ENCODE measurements at regions not wholly inside any gene's neighbourhood (a gene's known extent, or its start where the extent isn't known, plus 50 kb on each side); places are given as distances from the start of the nearest gene placed in this dataset.

GRCh38 chr4:114752391-114753165 is 154.0 kb downstream of the UGT8 start:
- H4K8ac ChIP-seq (ENCODE audit: low read depth in 2 of 2, low read length in 2 of 2) = no peak overlapping the region
- intact Hi-C loops (cut with micrococcal nuclease) = no loop called here
- dilution Hi-C loops (cut with HindIII; ENCODE audit: low sequenced_read_pairs, unreplicated experiment) = no loop called here
- DNase-seq = no peak
- H3K4ac ChIP-seq (ENCODE audit: low read depth, low read length) = no peak overlapping the region
- H3K4me3 ChIP-seq (ENCODE audit: insufficient read depth, low read depth, low read length) = no peak overlapping the region
- H3K4me2 ChIP-seq (ENCODE audit: low read depth, low read length) = no peak overlapping the region
- WGBS, 2 experiments (ENCODE audit: extremely low coverage in 2 of 2, insufficient read length in 1 of 2) = 38% methylated on average over 2 of the region's 8 CpGs; no CpG with 5 or more reads in 1 of the 2 experiments
- TF ChIP-seq CEBPB (IDR thresholded peaks at IDR 0.05; ENCODE audit: low read depth, low read length) (no peak), RFX5 (IDR thresholded peaks at IDR 0.05; ENCODE audit: low read depth, low read length) (no peak), ELK1 (IDR thresholded peaks at IDR 0.05; ENCODE audit: borderline replicate concordance, low read depth, low read length) (no peak), BHLHE40 (IDR thresholded peaks at IDR 0.05; ENCODE audit: low read depth, low read length) (no peak), MAZ (IDR thresholded peaks at IDR 0.05; ENCODE audit: borderline replicate concordance, low read depth, low read length) (no peak), MXI1 (IDR thresholded peaks at IDR 0.05; ENCODE audit: borderline replicate concordance, low read depth, low read length) (no peak), CTCF (conservative IDR thresholded peaks at IDR 0.05; ENCODE audit: low read depth, low read length) (no peak), USF2 (IDR thresholded peaks at IDR 0.05; ENCODE audit: low read depth, low read length) (no peak), RCOR1 (IDR thresholded peaks at IDR 0.05; ENCODE audit: insufficient replicate concordance, low read length) (no peak)
- no peaks in the 10 kb centered on the region for H3K4me1 ChIP-seq (ENCODE audit: control insufficient read depth, insufficient read depth, low read length)
- H4K91ac ChIP-seq (ENCODE audit: insufficient read depth, low read depth, low read length) = no peak overlapping the region
- ChIA-PET CTCF (interaction anchor here (0.6 kb wide), 1 partner anchor 1940 kb away, joined by 4 read pairs; no protein-coding TSS in a partner anchor), POLR2A (ENCODE audit: unreplicated experiment) (no interaction called here)
- no peak overlapping the region for H2AFZ ChIP-seq (replicated peaks; ENCODE audit: low read length, poor library complexity)
- H2BK120ac ChIP-seq (ENCODE audit: low read depth, low read length) = no peak overlapping the region
- no peak overlapping the region for H2BK15ac ChIP-seq (ENCODE audit: low read depth, low read length)
- no peaks in the 10 kb centered on the region for H3K27me3 ChIP-seq (ENCODE audit: control insufficient read depth, insufficient read depth, low read length)
- in situ Hi-C loops (cut with MboI; ENCODE audit: low sequenced_read_pairs) = no loop called here
- no peak for ATAC-seq (ENCODE audit: low read depth)
- no peaks in the 10 kb centered on the region for H3K79me1 ChIP-seq (ENCODE audit: low read depth in 1 of 2, low read length in 2 of 2)
- no peaks in the 10 kb centered on the region for H3K9me1 ChIP-seq (ENCODE audit: insufficient read depth, low read length)
- H2BK20ac ChIP-seq (ENCODE audit: low read depth, low read length) = no peak overlapping the region
- no peak overlapping the region for H2AK9ac ChIP-seq (replicated peaks; ENCODE audit: low read depth, low read length, poor library complexity)
- no peak overlapping the region for H3K23ac ChIP-seq (ENCODE audit: low read depth, low read length)
- H3K18ac ChIP-seq (ENCODE audit: low read depth, low read length) = no peak overlapping the region
- H3K9ac ChIP-seq (ENCODE audit: low read depth, low read length) = no peak overlapping the region
- no TSS peak for BruUV-seq (replicated peaks)
- H3K9me3 ChIP-seq (ENCODE audit: control insufficient read depth, insufficient read depth, low read length) = no peaks in the 10 kb centered on the region
- no peak overlapping the region for H3K14ac ChIP-seq (replicated peaks; ENCODE audit: low read depth, low read length)
- H3K56ac ChIP-seq (ENCODE audit: extremely low read depth, insufficient read depth, low read length) = no peak overlapping the region
- H4K20me1 ChIP-seq (ENCODE audit: insufficient read depth, low read length) = no peaks in the 10 kb centered on the region
- H3K27ac ChIP-seq (ENCODE audit: insufficient read depth, low read length) = no peak overlapping the region
- no peak overlapping the region for H2BK5ac ChIP-seq (ENCODE audit: low read depth, low read length, poor library complexity, severe bottlenecking)
- no peak overlapping the region for H2AK5ac ChIP-seq (ENCODE audit: low read depth, low read length)
- no peak overlapping the region for H4K5ac ChIP-seq (ENCODE audit: low read depth, low read length)
- H3K36me3 ChIP-seq (ENCODE audit: control insufficient read depth, insufficient read depth, low read length) = no peaks in the 10 kb centered on the region
